Thyroid gland (tissue), 4 donors: ENCODE measurements at regions not wholly inside any gene's neighbourhood (a gene's known extent, or its start where the extent isn't known, plus 50 kb on each side); places are given as distances from the start of the nearest gene placed in this dataset.

Source experiments
- DNase-seq, 2 donors: peaks; one replicate each; pipeline ENCODE4 v3.0.0-alpha.2; 2019
- H3K27ac ChIP-seq, 3 donors: fragments of 200-600 bp; sonication (generic); 1 replicate in 2 of 3; 2 replicates in 1 of 3; pipeline ENCODE4 v1.5.1; 2016 to 2019; ENCODE audit warnings: mild to moderate bottlenecking in 1 of 3, moderate library complexity in 1 of 3
- H3K27me3 ChIP-seq: fragments of 200-600 bp; sonication (generic); one replicate; pipeline ENCODE4 v1.5.1; 2019
- H3K36me3 ChIP-seq, 2 donors: fragments of 200-600 bp; sonication (generic); one replicate each; pipeline ENCODE4 v1.5.1; 2016 to 2019
- H3K4me1 ChIP-seq, 2 donors: fragments of 200-600 bp; sonication (generic); one replicate each; pipeline ENCODE4 v1.5.1; 2017 to 2019
- H3K4me3 ChIP-seq, 3 donors: fragments of 200-600 bp; sonication (generic); replicated peaks in 1 of 3; 1 replicate in 2 of 3; 2 replicates in 1 of 3; pipeline ENCODE4 v1.5.1; 2016; ENCODE audit warnings: mild to moderate bottlenecking in 1 of 3
- H3K9me3 ChIP-seq: fragments of 200-600 bp; sonication (generic); one replicate; pipeline ENCODE4 v1.5.1; 2017
- POLR2A ChIP-seq, 2 donors: fragments of 450-650 bp; IDR thresholded peaks; one replicate each; pipeline ENCODE4 v1.6.1; 2017; ENCODE audit warnings: antibody characterized with exemption in 2 of 2, mild to moderate bottlenecking in 2 of 2, moderate library complexity in 1 of 2
- WGBS, 2 donors: methylation state at CpG; one replicate each; pipeline ENCODE4 v1.1.5; 2017; 5-methylcytosine and 5-hydroxymethylcytosine counted together
- intact Hi-C: fragments of 100-400 bp; cut with DNase I; formaldehyde crosslinking; loops from one replicate; pipeline ENCODE4 v1.15.1; 2023
- TF ChIP-seq, protein P1 (sequence below), 6 experiments: fragments of 200-600 bp in 3 of 6; fragments of 450-650 bp in 3 of 6; sonication (generic) in 3 of 6; IDR thresholded peaks; one replicate each; pipeline ENCODE4 v1.5.1; 2016 to 2019; ENCODE audit warnings: antibody characterized with exemption in 6 of 6, mild to moderate bottlenecking in 2 of 6, inconsistent platforms in 1 of 6, moderate library complexity in 1 of 6

DNA sequence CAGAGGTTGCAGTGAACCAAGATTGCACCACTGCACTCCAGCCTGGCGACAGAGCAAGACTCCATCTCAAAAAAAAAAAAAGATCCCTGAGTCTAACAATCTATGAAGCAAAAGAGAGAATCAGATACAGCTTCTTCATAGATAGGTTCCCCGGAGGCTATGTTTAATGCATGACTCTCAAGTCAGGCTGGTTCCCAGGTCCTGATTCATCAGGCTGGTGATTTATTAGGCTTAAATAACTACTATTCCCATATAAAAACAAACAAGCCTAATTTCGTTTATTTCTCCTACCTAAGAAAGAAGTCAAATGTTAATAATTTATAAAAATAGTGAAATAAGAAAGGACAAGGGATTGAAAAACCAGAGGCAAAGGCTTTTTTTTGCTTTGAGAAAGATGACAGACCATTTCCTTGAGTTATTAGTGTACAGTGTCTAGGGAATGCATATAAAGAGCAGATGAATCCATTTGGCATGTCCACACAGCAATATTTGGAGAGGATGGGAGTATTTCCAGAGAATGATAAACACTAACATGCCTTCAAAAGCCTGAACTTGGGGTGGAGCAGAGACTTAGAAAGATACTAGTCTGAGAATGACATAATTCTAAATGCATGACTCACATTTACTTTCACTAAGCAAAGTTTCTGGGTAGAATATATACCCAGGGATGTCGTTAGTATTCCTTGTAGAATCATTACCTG lies 115.3 kb downstream of the NREP start:
- H3K9me3 ChIP-seq = no peaks in the 10 kb centered on the region
- H3K4me1 ChIP-seq = no peaks in the 10 kb centered on the region
- no peaks in the 10 kb centered on the region for H3K27me3 ChIP-seq
- WGBS, 2 donors = 78 to 79% methylated on average over 4 of the region's 4 CpGs
- DNase-seq = no peak
- no peaks in the 10 kb centered on the region for H3K36me3 ChIP-seq
- H3K4me3 ChIP-seq = no peak overlapping the region
- intact Hi-C loops = no loop called here
- no peak for TF ChIP-seq POLR2A (IDR thresholded peaks at IDR 0.05)
- TF ChIP-seq, protein P1, sequence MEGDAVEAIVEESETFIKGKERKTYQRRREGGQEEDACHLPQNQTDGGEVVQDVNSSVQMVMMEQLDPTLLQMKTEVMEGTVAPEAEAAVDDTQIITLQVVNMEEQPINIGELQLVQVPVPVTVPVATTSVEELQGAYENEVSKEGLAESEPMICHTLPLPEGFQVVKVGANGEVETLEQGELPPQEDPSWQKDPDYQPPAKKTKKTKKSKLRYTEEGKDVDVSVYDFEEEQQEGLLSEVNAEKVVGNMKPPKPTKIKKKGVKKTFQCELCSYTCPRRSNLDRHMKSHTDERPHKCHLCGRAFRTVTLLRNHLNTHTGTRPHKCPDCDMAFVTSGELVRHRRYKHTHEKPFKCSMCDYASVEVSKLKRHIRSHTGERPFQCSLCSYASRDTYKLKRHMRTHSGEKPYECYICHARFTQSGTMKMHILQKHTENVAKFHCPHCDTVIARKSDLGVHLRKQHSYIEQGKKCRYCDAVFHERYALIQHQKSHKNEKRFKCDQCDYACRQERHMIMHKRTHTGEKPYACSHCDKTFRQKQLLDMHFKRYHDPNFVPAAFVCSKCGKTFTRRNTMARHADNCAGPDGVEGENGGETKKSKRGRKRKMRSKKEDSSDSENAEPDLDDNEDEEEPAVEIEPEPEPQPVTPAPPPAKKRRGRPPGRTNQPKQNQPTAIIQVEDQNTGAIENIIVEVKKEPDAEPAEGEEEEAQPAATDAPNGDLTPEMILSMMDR (IDR thresholded peaks at IDR 0.05) = no peak
- H3K27ac ChIP-seq = no peak overlapping the region

DNA sequence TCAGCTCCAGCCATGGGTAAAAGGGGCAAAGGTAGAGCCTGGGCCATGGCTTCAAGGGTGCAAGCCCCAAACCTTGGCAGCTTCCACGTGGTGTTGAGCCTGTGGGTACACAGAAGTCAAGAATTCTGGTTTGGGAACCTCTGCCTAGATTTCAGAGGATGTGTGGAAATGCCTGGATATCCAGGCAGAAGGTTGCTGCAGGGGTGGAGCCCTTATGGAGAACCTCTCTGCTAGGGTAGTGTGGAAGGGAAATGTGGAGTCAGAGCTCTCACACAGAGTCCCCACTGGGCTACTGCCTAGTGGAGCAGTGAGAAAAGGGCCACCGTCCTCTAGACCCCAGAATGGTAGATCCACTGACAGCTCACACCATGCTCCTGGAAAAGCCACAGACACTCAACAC lies 117.1 kb downstream of the NREP start:
- intact Hi-C loops = no loop called here
- WGBS, 2 donors = 63 to 74% methylated on average over 2 of the region's 2 CpGs
- Histone ChIP-seq H3K27ac (no peak overlapping the region), H3K4me3 (no peak overlapping the region), H3K36me3 (no peaks in the 10 kb centered on the region), H3K27me3 (no peaks in the 10 kb centered on the region), H3K9me3 (no peaks in the 10 kb centered on the region), H3K4me1 (peaks cover 5 to 6% of the 10 kb centered on the region in 2 donors)
- no peak for DNase-seq
- TF ChIP-seq, protein P1 (IDR thresholded peaks at IDR 0.05) = no peak
- no peak for TF ChIP-seq POLR2A (IDR thresholded peaks at IDR 0.05)

DNA sequence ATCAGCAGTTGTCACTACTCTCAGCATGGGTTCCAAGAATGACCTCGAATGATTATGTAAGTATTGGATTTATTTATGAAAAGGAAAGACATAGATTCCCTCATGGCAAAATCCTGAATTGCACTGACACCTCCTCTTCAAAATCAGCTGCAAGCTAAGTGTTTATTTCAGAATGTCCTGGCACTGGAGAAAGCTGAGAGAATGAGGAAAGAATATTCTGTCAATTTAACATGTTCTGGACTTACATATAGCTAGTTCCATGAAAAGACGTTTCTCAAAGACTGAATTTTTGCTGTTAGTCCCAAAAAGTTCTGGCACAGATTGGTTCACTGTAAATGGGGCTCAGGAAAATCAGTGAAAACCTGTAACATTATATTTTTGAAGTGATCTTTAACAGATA lies 120.3 kb downstream of the NREP start:
- intact Hi-C loops = no loop called here
- WGBS, 2 donors = 70 to 82% methylated on average over 2 of the region's 2 CpGs
- H3K4me1 ChIP-seq = peaks cover 5 to 6% of the 10 kb centered on the region in 2 donors
- DNase-seq = no peak
- no peak for TF ChIP-seq POLR2A (IDR thresholded peaks at IDR 0.05)
- TF ChIP-seq, protein P1 (IDR thresholded peaks at IDR 0.05) = no peak
- H3K36me3 ChIP-seq = no peaks in the 10 kb centered on the region
- no peaks in the 10 kb centered on the region for H3K9me3 ChIP-seq
- no peak overlapping the region for H3K4me3 ChIP-seq
- no peak overlapping the region for H3K27ac ChIP-seq
- H3K27me3 ChIP-seq = no peaks in the 10 kb centered on the region

DNA sequence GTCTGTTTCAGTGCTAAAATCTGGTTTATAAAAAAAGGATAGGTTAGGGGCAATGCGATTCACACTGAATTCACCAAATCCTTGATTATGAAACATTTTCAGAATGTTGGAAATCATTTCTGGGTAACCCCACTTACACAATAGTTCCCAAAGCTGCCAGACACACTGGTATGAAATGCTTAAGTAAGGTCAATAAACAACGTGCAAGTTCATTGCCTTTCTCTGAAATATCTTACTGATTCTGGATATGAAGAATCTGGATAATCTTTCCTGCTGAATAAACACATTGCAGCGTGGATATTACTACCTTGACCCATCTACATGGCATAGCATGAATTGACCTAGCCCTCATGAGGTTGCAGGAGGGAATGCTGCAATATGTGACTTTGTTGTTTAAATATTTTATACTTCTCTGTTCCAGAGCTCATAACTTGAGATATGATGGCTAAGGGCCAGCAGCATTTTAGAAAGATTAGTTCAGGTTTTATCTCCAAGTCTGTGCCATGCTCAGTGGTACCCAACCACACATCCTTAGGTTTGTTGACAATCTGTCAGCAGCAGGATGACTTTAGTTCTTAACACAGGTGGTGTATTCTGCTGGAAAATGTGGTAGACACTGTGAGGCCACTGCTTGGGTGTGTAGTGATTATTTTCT lies 121.0 kb downstream of the NREP start:
- peaks cover 5 to 6% of the 10 kb centered on the region in 2 donors for H3K4me1 ChIP-seq
- intact Hi-C loops = no loop called here
- no peaks in the 10 kb centered on the region for H3K9me3 ChIP-seq
- TF ChIP-seq, protein P1 (IDR thresholded peaks at IDR 0.05) = no peak
- no peak for TF ChIP-seq POLR2A (IDR thresholded peaks at IDR 0.05)
- no peak for DNase-seq
- no peak overlapping the region for H3K4me3 ChIP-seq
- no peaks in the 10 kb centered on the region for H3K27me3 ChIP-seq
- 74 to 85% methylated on average over 3 of the region's 3 CpGs for WGBS, 2 donors
- H3K27ac ChIP-seq = no peak overlapping the region
- no peaks in the 10 kb centered on the region for H3K36me3 ChIP-seq
